ENCODE measurements at regions not wholly inside any gene's neighbourhood (a gene's known extent, or its start where the extent isn't known, plus 50 kb on each side); places are given as distances from the start of the nearest gene placed in this dataset.

DNA sequence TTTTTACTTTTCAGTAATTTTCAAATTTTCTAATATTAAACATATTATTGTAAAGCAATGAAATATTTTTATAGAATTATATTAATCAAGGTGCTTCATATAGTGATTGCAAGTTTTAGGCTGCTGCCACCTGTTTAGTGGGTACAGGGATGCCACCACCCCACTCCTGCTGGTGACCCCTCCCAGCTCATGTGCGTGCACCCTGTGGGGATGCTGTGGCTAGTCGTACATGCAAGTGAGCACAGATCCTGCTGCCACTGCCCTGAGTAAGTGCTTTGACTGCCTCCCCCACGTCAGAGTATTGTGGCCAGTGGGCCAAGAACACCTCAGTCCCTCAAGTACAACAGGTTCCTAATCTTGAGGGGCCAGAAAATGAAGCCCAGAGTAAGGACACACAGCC, 320.1 kb upstream of the DDI1 start:
- ChIA-PET CTCF (ENCODE audit: unreplicated experiment) (no interaction called here), POLR2A (no interaction called here)
- no peak for DNase-seq (ENCODE audit: low spot score)
- H3K27ac ChIP-seq (ENCODE audit: low read depth, low read length, poor library complexity, severe bottlenecking), result no peak overlapping the region
- H3K36me3 ChIP-seq (ENCODE audit: insufficient read depth, low read length), result no peaks in the 10 kb centered on the region
- no peak overlapping the region for H3K4me3 ChIP-seq (ENCODE audit: low read depth, low read length, poor library complexity, severe bottlenecking)
- H3K4me2 ChIP-seq (ENCODE audit: low read length), result no peak overlapping the region
- TF ChIP-seq, protein P1, sequence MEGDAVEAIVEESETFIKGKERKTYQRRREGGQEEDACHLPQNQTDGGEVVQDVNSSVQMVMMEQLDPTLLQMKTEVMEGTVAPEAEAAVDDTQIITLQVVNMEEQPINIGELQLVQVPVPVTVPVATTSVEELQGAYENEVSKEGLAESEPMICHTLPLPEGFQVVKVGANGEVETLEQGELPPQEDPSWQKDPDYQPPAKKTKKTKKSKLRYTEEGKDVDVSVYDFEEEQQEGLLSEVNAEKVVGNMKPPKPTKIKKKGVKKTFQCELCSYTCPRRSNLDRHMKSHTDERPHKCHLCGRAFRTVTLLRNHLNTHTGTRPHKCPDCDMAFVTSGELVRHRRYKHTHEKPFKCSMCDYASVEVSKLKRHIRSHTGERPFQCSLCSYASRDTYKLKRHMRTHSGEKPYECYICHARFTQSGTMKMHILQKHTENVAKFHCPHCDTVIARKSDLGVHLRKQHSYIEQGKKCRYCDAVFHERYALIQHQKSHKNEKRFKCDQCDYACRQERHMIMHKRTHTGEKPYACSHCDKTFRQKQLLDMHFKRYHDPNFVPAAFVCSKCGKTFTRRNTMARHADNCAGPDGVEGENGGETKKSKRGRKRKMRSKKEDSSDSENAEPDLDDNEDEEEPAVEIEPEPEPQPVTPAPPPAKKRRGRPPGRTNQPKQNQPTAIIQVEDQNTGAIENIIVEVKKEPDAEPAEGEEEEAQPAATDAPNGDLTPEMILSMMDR (conservative IDR thresholded peaks at IDR 0.05; ENCODE audit: low read length), result no peak
- TF ChIP-seq EZH2phosphoT487 (IDR thresholded peaks at IDR 0.05; ENCODE audit: borderline replicate concordance, low read depth, low read length), result no peak
- BruUV-seq (replicated peaks), result no TSS peak
- H3K4me1 ChIP-seq (ENCODE audit: insufficient read depth, low read length, poor library complexity, severe bottlenecking), result no peaks in the 10 kb centered on the region
- no peaks in the 10 kb centered on the region for H3K79me2 ChIP-seq (ENCODE audit: insufficient read depth, low read depth, low read length)
- no peak overlapping the region for H2AFZ ChIP-seq (ENCODE audit: low read length)
- H3K9me3 ChIP-seq (ENCODE audit: low read length), result no peaks in the 10 kb centered on the region
- no peaks in the 10 kb centered on the region for H4K20me1 ChIP-seq (ENCODE audit: insufficient read depth, low read length)
- intact Hi-C loops (cut with micrococcal nuclease; ENCODE audit: unreplicated experiment), result no loop called here
- no peaks in the 10 kb centered on the region for H3K9me2 ChIP-seq (ENCODE audit: insufficient read depth, low read length)

DNA sequence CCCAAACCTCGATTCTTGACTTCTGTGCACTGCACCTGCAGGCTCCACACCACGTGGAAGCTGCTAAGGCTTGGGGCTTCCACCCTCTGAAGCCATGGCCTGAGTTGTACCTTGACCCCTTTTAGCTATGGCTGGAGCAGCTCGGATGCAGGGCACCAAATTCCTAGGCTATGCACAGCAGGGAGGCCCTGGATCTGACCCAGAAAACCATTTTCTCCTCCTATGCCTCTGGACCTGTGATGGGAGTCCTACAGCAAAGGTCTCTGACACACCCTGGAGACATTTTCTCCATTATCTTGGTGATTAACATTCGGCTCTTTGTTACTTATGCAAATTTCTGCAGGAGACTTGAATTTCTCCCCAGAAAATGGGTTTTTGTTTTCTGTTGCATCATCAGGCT, 309.2 kb upstream of the DDI1 start:
- Histone ChIP-seq H3K27ac (ENCODE audit: low read depth, low read length, poor library complexity, severe bottlenecking) (no peak overlapping the region), H3K9me2 (ENCODE audit: insufficient read depth, low read length) (no peaks in the 10 kb centered on the region), H2AFZ (ENCODE audit: low read length) (no peak overlapping the region), H3K4me1 (ENCODE audit: insufficient read depth, low read length, poor library complexity, severe bottlenecking) (no peaks in the 10 kb centered on the region), H3K36me3 (ENCODE audit: insufficient read depth, low read length) (no peaks in the 10 kb centered on the region), H3K79me2 (ENCODE audit: insufficient read depth, low read depth, low read length) (no peaks in the 10 kb centered on the region), H4K20me1 (ENCODE audit: insufficient read depth, low read length) (no peaks in the 10 kb centered on the region), H3K9me3 (ENCODE audit: low read length) (no peaks in the 10 kb centered on the region), H3K4me3 (ENCODE audit: low read depth, low read length, poor library complexity, severe bottlenecking) (no peak overlapping the region), H3K4me2 (ENCODE audit: low read length) (no peak overlapping the region)
- BruUV-seq (replicated peaks), result no TSS peak
- intact Hi-C loops (cut with micrococcal nuclease; ENCODE audit: unreplicated experiment), result no loop called here
- DNase-seq (ENCODE audit: low spot score), result no peak
- ChIA-PET CTCF (ENCODE audit: unreplicated experiment) (no interaction called here), POLR2A (no interaction called here)
- no peak for TF ChIP-seq EZH2phosphoT487 (IDR thresholded peaks at IDR 0.05; ENCODE audit: borderline replicate concordance, low read depth, low read length)
- TF ChIP-seq, protein P1 (conservative IDR thresholded peaks at IDR 0.05; ENCODE audit: low read length), result no peak

DNA sequence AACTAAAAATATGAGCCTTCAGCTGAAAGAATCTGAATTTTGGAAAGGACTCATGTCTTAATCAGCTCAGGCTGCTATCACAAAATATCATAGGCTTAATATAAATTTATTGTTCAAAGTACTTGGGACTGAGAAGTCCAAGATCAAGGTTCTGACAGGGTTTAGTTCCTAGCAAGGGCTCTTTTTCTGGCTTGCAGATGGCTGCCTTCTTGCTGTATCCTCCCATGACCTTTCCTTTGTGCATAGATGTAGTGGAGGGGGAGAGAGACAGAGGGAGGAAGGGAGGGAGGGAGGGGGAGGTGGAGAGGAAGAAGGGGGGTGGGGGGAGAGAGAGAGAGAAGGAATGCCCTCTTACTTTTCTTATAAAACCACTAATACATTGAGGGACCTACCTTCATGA, 306.8 kb upstream of the DDI1 start:
- Histone ChIP-seq H3K36me3 (ENCODE audit: insufficient read depth, low read length) (no peaks in the 10 kb centered on the region), H4K20me1 (ENCODE audit: insufficient read depth, low read length) (no peaks in the 10 kb centered on the region), H3K79me2 (ENCODE audit: insufficient read depth, low read depth, low read length) (no peaks in the 10 kb centered on the region), H3K4me2 (ENCODE audit: low read length) (no peak overlapping the region), H3K4me1 (ENCODE audit: insufficient read depth, low read length, poor library complexity, severe bottlenecking) (no peaks in the 10 kb centered on the region), H3K27ac (ENCODE audit: low read depth, low read length, poor library complexity, severe bottlenecking) (no peak overlapping the region), H2AFZ (ENCODE audit: low read length) (no peak overlapping the region), H3K4me3 (ENCODE audit: low read depth, low read length, poor library complexity, severe bottlenecking) (no peak overlapping the region), H3K9me2 (ENCODE audit: insufficient read depth, low read length) (no peaks in the 10 kb centered on the region), H3K9me3 (ENCODE audit: low read length) (no peaks in the 10 kb centered on the region)
- CTCF ChIA-PET (ENCODE audit: unreplicated experiment), result interaction anchor here (0.6 kb wide), 1 partner anchor 1269 kb away, joined by 3 read pairs; no protein-coding TSS in a partner anchor
- TF ChIP-seq, protein P1 (conservative IDR thresholded peaks at IDR 0.05; ENCODE audit: low read length), result no peak
- TF ChIP-seq EZH2phosphoT487 (IDR thresholded peaks at IDR 0.05; ENCODE audit: borderline replicate concordance, low read depth, low read length), result no peak
- POLR2A ChIA-PET, result interaction anchor here (2.1 kb wide), 1 partner anchor 19 kb away, joined by 5 read pairs; no protein-coding TSS in a partner anchor
- BruUV-seq (replicated peaks), result no TSS peak
- no peak for DNase-seq (ENCODE audit: low spot score)
- intact Hi-C loops (cut with micrococcal nuclease; ENCODE audit: unreplicated experiment), result no loop called here

Measured in OCI-LY7 (cell line).